K562 (cell line): ENCODE measurements at regions not wholly inside any gene's neighbourhood (a gene's known extent, or its start where the extent isn't known, plus 50 kb on each side); places are given as distances from the start of the nearest gene placed in this dataset.

Experiments
- DLX4 ChIP-seq: fragments of 250-450 bp; sonication (Bioruptor Pico); IDR thresholded peaks from 2 replicates; pipeline ENCODE4 v1.6.1; 2021; ENCODE audit warnings: mild to moderate bottlenecking
- HDAC2 ChIP-seq: fragments of 450-650 bp; IDR thresholded peaks from 2 replicates; pipeline ENCODE4 v1.6.1; 2016; ENCODE audit warnings: mild to moderate bottlenecking
- KDM4B ChIP-seq, 2 experiments: fragments of 450-650 bp in 1 of 2; sonication (generic) in 1 of 2; IDR thresholded peaks; 2 replicates each; pipeline ENCODE4 v1.6.1; 2016 to 2017; ENCODE audit warnings: borderline replicate concordance in 2 of 2, antibody characterized with exemption in 1 of 2, low read depth in 1 of 2, mild to moderate bottlenecking in 1 of 2
- KLF6 ChIP-seq: fragments of 250-450 bp; sonication (Bioruptor Pico); IDR thresholded peaks from 2 replicates; pipeline ENCODE4 v1.4.0; 2020; ENCODE audit warnings: mild to moderate bottlenecking, moderate library complexity, borderline replicate concordance
- LEF1 ChIP-seq: fragments of 450-650 bp; IDR thresholded peaks from 2 replicates; pipeline ENCODE4 v1.6.1; 2016; ENCODE audit warnings: mild to moderate bottlenecking
- NR0B1 ChIP-seq: fragments of 450-650 bp; IDR thresholded peaks from one replicate; pipeline ENCODE4 v1.6.1; 2018; ENCODE audit warnings: mild to moderate bottlenecking, moderate library complexity; ENCODE audit not compliant: partially characterized antibody
- PHB2 ChIP-seq: fragments of 450-650 bp; IDR thresholded peaks from 2 replicates; pipeline ENCODE4 v1.6.1; 2017; ENCODE audit warnings: low read depth
- POLR2AphosphoS2 ChIP-seq: IDR thresholded peaks from 2 replicates; pipeline ENCODE4 v1.6.1; 2012; ENCODE audit warnings: low read length, improper control_type of control experiment
- POLR3A ChIP-seq: IDR thresholded peaks from 2 replicates; pipeline ENCODE4 v1.6.1; 2011; ENCODE audit warnings: borderline replicate concordance, mild to moderate bottlenecking, moderate library complexity; ENCODE audit not compliant: insufficient read length, insufficient read depth; ENCODE audit errors: extremely low read depth
- SETDB1 ChIP-seq: IDR thresholded peaks from one replicate; pipeline ENCODE4 v1.6.1; 2012; ENCODE audit warnings: low read length, control low read depth, inconsistent platforms
- SMARCE1 ChIP-seq: fragments of 450-650 bp; IDR thresholded peaks from 2 replicates; pipeline ENCODE4 v1.7.1; 2016; ENCODE audit warnings: mild to moderate bottlenecking
- ZBTB5 ChIP-seq: fragments of 450-650 bp; IDR thresholded peaks from 2 replicates; pipeline ENCODE4 v1.6.1; 2017; ENCODE audit warnings: antibody characterized with exemption
- ZNF12 ChIP-seq: sonication (generic); formaldehyde crosslinking; IDR thresholded peaks from 2 replicates; pipeline ENCODE4 v1.4.0; 2020; ENCODE audit warnings: mild to moderate bottlenecking, missing genetic modification reagents
- ZNF253 ChIP-seq: fragments of 250-450 bp; sonication (Bioruptor Pico); conservative IDR thresholded peaks from 2 replicates; pipeline ENCODE4 v1.6.1; 2021; ENCODE audit warnings: mild to moderate bottlenecking
- ZNF668 ChIP-seq: fragments of 250-450 bp; sonication (Bioruptor Pico); IDR thresholded peaks from 2 replicates; pipeline ENCODE4 v1.8.0; 2022; ENCODE audit warnings: mild to moderate bottlenecking, inconsistent platforms
- TF ChIP-seq, protein P1 (sequence below): fragments of 150-350 bp; conservative IDR thresholded peaks from 2 replicates; pipeline ENCODE4 v1.6.1; 2014; ENCODE audit warnings: low read length
- TF ChIP-seq, protein P2 (sequence below), 2 experiments: fragments of 450-650 bp; conservative IDR thresholded peaks; 2 replicates each; pipeline ENCODE4 v1.6.1; 2017; ENCODE audit warnings: mild to moderate bottlenecking in 2 of 2, moderate library complexity in 2 of 2
- TF ChIP-seq, protein P3 (sequence below): fragments of 450-650 bp; IDR thresholded peaks from 2 replicates; pipeline ENCODE4 v1.6.1; 2016; ENCODE audit warnings: mild to moderate bottlenecking

DNA sequence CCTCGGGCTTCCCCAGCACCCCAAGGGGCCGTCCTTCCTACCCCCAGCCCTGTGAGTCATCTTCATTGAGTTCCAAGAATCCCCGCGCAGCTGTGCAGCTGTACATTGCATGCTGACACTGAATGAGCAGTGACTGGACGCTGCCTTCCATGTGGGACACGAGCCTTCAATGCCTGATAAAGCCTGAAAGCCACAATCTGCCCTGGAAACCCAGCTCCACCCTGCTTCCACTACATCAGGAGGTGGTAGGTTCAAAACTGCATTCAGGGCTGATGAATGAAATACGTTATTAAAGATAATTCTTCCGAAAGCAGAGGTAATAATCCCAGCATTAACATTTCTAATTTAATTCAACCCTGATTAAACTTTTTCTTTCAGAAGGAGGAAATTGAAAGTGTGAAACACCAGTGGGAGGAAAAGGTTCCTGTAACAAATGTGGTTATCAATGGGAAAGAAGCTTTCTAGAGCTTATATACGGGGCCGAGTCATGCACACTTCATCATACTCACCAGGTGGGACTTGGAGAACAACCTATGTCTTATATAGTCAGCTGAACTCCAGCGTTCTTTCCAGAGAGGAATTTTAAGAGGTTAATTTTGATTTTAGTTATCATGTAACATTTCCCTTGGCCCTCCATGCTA is 360.1 kb downstream of the LPIN1 start (continued):
- TF ChIP-seq, protein P1, sequence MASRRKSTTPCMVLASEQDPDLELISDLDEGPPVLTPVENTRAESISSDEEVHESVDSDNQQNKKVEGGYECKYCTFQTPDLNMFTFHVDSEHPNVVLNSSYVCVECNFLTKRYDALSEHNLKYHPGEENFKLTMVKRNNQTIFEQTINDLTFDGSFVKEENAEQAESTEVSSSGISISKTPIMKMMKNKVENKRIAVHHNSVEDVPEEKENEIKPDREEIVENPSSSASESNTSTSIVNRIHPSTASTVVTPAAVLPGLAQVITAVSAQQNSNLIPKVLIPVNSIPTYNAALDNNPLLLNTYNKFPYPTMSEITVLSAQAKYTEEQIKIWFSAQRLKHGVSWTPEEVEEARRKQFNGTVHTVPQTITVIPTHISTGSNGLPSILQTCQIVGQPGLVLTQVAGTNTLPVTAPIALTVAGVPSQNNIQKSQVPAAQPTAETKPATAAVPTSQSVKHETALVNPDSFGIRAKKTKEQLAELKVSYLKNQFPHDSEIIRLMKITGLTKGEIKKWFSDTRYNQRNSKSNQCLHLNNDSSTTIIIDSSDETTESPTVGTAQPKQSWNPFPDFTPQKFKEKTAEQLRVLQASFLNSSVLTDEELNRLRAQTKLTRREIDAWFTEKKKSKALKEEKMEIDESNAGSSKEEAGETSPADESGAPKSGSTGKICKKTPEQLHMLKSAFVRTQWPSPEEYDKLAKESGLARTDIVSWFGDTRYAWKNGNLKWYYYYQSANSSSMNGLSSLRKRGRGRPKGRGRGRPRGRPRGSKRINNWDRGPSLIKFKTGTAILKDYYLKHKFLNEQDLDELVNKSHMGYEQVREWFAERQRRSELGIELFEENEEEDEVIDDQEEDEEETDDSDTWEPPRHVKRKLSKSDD = no peak
- TF ChIP-seq ZNF253 (CRISPR knock-in tag) (no peak), ZBTB5 (no peak; the same call in 1 of the 2 replicates), POLR3A (peak; percentile 75), LEF1 (peak; percentile 82), KLF6 (CRISPR knock-in tag) (no peak; the same call in 1 of the 2 replicates), SMARCE1 (peak; percentile 96), DLX4 (CRISPR knock-in tag) (no peak), HDAC2 (peak; percentile 85; the same call in 1 of the 2 replicates), SETDB1 (no peak), POLR2AphosphoS2 (no peak), PHB2 (no peak; the same call in 1 of the 2 replicates), ZNF668 (CRISPR knock-in tag) (no peak), NR0B1 (no peak), KDM4B (IDR thresholded peaks at IDR 0.05; ENCODE audit: borderline replicate concordance in 2 of 2, low read depth in 1 of 2) (no peak), ZNF12 (CRISPR knock-in tag) (no peak)
- TF ChIP-seq, protein P2, sequence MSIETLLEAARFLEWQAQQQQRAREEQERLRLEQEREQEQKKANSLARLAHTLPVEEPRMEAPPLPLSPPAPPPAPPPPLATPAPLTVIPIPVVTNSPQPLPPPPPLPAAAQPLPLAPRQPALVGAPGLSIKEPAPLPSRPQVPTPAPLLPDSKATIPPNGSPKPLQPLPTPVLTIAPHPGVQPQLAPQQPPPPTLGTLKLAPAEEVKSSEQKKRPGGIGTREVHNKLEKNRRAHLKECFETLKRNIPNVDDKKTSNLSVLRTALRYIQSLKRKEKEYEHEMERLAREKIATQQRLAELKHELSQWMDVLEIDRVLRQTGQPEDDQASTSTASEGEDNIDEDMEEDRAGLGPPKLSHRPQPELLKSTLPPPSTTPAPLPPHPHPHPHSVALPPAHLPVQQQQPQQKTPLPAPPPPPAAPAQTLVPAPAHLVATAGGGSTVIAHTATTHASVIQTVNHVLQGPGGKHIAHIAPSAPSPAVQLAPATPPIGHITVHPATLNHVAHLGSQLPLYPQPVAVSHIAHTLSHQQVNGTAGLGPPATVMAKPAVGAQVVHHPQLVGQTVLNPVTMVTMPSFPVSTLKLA (conservative IDR thresholded peaks at IDR 0.05) = peak; percentile 89 to 95
- TF ChIP-seq, protein P3, sequence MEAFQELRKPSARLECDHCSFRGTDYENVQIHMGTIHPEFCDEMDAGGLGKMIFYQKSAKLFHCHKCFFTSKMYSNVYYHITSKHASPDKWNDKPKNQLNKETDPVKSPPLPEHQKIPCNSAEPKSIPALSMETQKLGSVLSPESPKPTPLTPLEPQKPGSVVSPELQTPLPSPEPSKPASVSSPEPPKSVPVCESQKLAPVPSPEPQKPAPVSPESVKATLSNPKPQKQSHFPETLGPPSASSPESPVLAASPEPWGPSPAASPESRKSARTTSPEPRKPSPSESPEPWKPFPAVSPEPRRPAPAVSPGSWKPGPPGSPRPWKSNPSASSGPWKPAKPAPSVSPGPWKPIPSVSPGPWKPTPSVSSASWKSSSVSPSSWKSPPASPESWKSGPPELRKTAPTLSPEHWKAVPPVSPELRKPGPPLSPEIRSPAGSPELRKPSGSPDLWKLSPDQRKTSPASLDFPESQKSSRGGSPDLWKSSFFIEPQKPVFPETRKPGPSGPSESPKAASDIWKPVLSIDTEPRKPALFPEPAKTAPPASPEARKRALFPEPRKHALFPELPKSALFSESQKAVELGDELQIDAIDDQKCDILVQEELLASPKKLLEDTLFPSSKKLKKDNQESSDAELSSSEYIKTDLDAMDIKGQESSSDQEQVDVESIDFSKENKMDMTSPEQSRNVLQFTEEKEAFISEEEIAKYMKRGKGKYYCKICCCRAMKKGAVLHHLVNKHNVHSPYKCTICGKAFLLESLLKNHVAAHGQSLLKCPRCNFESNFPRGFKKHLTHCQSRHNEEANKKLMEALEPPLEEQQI = peak; percentile 91
